ENCODE measurements at regions not wholly inside any gene's neighbourhood (a gene's known extent, or its start where the extent isn't known, plus 50 kb on each side); places are given as distances from the start of the nearest gene placed in this dataset.

DNA sequence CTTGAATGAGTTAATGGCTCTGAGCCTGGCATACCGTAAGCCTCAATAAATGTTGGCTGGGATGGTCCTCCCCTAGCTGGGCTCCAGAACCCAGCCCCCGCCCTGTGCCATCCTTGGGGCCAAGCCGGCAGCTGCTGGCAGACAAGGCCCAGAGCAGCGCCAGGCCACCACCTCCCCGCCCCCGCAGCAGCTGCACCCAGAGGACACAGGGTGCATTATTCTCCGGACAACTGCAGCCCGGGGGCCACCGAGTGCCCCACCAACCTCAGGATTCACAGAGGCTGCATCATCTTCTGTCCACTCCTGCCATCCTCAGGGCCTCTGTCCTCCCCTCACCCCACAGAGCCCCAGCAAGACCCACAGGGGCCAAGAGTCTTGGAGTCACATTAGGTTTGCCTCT is 92.7 kb downstream of the NCOR2 start:
- TF ChIP-seq POLR2AphosphoS5 (IDR thresholded peaks at IDR 0.05; ENCODE audit: low read depth, low read length) = no peak
- no peak for TF ChIP-seq POLR2A (IDR thresholded peaks at IDR 0.05; ENCODE audit: low read depth, low read length)

All from GM12891 (cell line).